ENCODE measurements at regions not wholly inside any gene's neighbourhood (a gene's known extent, or its start where the extent isn't known, plus 50 kb on each side); places are given as distances from the start of the nearest gene placed in this dataset.

DNA sequence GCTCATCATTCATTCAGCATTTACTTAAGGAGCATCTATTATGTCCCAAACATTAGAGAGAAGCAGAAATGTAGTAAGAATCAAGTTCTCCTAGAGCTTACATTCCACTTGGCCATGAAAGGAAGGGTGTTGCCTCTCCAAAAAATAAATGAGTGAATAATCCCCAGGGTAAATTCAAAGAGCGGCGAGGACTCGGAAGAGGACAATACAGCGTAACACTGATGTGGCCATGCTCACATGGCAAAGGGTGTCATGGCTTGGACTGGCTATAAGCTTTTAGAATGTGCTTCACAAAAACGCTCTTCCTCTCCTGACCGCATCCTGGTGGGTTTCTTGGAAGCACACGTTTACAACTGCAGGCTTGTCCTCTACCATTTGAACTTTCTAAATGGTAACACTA is 290.2 kb downstream of the IRS2 start:
- no peak overlapping the region for H3K27ac ChIP-seq (ENCODE audit: extremely low read depth, low read depth, low read length)
- H3K9me3 ChIP-seq (ENCODE audit: control insufficient read depth, insufficient read depth, low read depth, low read length): no peaks in the 10 kb centered on the region
- H3K4me1 ChIP-seq (ENCODE audit: control insufficient read depth, insufficient read depth, low read length): no peaks in the 10 kb centered on the region
- POLR2A ChIA-PET: no interaction called here
- no peak overlapping the region for H3K4me3 ChIP-seq (ENCODE audit: low read depth, low read length)
- TF ChIP-seq ZBTB1 (tag by site-specific recombination; IDR thresholded peaks at IDR 0.05) (no peak), ZNF169 (tag by site-specific recombination; IDR thresholded peaks at IDR 0.05) (no peak), ZNF600 (tag by site-specific recombination; IDR thresholded peaks at IDR 0.05) (no peak), ZNF391 (tag by site-specific recombination; IDR thresholded peaks at IDR 0.05; ENCODE audit: borderline replicate concordance, low read depth) (no peak), ZNF292 (tag by site-specific recombination; IDR thresholded peaks at IDR 0.05; ENCODE audit: borderline replicate concordance, low read depth) (no peak), HOXA7 (CRISPR knock-in tag; IDR thresholded peaks at IDR 0.05; ENCODE audit: borderline replicate concordance) (no peak), KLF8 (tag by site-specific recombination; IDR thresholded peaks at IDR 0.05) (no peak)
- H3K36me3 ChIP-seq (ENCODE audit: control insufficient read depth in 2 of 2, insufficient read depth in 1 of 2, low read length in 2 of 2): no peaks in the 10 kb centered on the region
- CTCF ChIA-PET: interaction anchor here (0.7 to 1.1 kb wide), 2 partner anchors 46 to 534 kb away, joined by 3 read pairs; no protein-coding TSS in a partner anchor

DNA sequence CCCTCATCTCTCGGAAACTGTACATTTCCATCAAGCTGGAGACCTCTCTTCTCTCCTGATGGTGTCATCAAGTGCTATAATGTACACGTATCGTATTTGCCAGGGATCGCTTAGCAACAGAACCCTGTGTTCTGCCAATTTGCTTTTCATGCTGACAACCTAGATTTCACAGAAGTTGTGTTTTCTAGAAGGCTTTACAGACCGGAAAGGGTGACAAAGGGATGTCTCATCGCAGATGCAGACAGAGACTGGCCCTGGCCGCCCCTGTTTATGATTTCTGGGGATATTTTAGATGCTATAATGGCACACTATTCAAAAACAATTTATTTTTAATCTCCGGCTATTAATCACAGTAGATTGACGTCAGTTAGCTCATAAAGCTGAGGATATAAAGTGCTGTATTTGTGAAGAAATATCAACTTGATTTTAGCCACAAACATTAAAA is 291.4 kb downstream of the IRS2 start:
- TF ChIP-seq ZNF629 (tag by site-specific recombination; IDR thresholded peaks at IDR 0.05) (no peak), ZNF555 (tag by site-specific recombination; conservative IDR thresholded peaks at IDR 0.05) (no peak), ZNF157 (tag by site-specific recombination; IDR thresholded peaks at IDR 0.05) (no peak), ZNF391 (tag by site-specific recombination; IDR thresholded peaks at IDR 0.05; ENCODE audit: borderline replicate concordance, low read depth) (no peak), ZNF529 (tag by site-specific recombination; IDR thresholded peaks at IDR 0.05; ENCODE audit: insufficient replicate concordance) (no peak), ZNF610 (tag by site-specific recombination; IDR thresholded peaks at IDR 0.05; ENCODE audit: borderline replicate concordance) (no peak)
- H3K4me3 ChIP-seq (ENCODE audit: low read depth, low read length): no peak overlapping the region

DNA sequence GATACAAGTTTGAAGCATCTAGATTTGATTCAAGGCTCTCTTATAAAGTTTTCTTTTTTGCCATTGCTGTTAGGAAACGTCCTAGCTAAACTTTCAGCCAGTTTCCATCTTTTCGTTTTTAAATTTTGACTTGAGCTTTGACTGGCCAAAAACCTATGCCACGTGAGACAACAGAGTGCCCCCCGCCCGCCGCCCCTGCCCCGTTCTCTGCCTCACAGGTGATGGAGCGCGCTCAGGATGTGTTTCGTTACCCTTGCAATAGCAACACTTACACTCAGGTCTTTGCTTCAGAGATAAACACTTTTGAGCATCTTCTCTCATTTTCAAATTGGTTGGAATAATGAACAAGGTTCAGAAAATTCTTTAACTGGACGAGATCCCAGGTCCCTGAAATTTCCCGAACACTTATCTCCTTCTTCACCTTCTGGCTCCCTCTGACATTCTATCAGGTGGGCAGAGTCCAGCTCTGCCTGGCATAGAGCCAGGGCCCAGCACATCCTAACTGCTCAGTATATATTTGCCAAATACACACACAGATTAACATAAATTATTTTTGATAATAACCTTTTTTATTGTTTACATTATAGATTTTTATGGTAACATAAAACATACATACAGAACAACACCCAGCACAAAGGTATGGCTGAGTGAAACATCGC is 301.1 kb downstream of the IRS2 start:
- no peaks in the 10 kb centered on the region for H3K9me3 ChIP-seq (ENCODE audit: control insufficient read depth, insufficient read depth, low read depth, low read length)
- no peaks in the 10 kb centered on the region for H3K4me1 ChIP-seq (ENCODE audit: control insufficient read depth, insufficient read depth, low read length)
- ChIA-PET POLR2A (no interaction called here), CTCF (no interaction called here)
- TF ChIP-seq ZNF112 (tag by site-specific recombination; IDR thresholded peaks at IDR 0.05) (no peak), ZNF138 (tag by site-specific recombination; IDR thresholded peaks at IDR 0.05; ENCODE audit: borderline replicate concordance) (no peak), IKZF3 (tag by site-specific recombination; IDR thresholded peaks at IDR 0.05) (no peak), ZNF37A (tag by site-specific recombination; IDR thresholded peaks at IDR 0.05) (no peak), ZNF707 (tag by site-specific recombination; IDR thresholded peaks at IDR 0.05) (no peak), ZNF791 (tag by site-specific recombination; IDR thresholded peaks at IDR 0.05) (no peak), ZSCAN16 (tag by site-specific recombination; IDR thresholded peaks at IDR 0.05) (no peak), ZNF610 (tag by site-specific recombination; IDR thresholded peaks at IDR 0.05; ENCODE audit: borderline replicate concordance) (no peak)
- TF ChIP-seq, protein P1, sequence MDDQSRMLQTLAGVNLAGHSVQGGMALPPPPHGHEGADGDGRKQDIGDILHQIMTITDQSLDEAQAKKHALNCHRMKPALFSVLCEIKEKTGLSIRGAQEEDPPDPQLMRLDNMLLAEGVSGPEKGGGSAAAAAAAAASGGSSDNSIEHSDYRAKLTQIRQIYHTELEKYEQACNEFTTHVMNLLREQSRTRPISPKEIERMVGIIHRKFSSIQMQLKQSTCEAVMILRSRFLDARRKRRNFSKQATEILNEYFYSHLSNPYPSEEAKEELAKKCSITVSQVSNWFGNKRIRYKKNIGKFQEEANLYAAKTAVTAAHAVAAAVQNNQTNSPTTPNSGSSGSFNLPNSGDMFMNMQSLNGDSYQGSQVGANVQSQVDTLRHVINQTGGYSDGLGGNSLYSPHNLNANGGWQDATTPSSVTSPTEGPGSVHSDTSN (CRISPR knock-in tag; IDR thresholded peaks at IDR 0.05): no peak
- TF ChIP-seq, protein P2, sequence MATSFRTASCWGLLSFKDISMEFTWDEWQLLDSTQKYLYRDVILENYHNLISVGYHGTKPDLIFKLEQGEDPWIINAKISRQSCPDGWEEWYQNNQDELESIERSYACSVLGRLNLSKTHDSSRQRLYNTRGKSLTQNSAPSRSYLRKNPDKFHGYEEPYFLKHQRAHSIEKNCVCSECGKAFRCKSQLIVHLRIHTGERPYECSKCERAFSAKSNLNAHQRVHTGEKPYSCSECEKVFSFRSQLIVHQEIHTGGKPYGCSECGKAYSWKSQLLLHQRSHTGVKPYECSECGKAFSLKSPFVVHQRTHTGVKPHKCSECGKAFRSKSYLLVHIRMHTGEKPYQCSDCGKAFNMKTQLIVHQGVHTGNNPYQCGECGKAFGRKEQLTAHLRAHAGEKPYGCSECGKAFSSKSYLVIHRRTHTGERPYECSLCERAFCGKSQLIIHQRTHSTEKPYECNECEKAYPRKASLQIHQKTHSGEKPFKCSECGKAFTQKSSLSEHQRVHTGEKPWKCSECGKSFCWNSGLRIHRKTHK (tag by site-specific recombination; IDR thresholded peaks at IDR 0.05): no peak
- TF ChIP-seq, protein P3, sequence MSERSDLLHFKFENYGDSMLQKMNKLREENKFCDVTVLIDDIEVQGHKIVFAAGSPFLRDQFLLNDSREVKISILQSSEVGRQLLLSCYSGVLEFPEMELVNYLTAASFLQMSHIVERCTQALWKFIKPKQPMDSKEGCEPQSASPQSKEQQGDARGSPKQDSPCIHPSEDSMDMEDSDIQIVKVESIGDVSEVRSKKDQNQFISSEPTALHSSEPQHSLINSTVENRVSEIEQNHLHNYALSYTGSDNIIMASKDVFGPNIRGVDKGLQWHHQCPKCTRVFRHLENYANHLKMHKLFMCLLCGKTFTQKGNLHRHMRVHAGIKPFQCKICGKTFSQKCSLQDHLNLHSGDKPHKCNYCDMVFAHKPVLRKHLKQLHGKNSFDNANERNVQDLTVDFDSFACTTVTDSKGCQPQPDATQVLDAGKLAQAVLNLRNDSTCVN (tag by site-specific recombination; optimal IDR thresholded peaks at IDR 0.05): no peak
- H3K4me3 ChIP-seq (ENCODE audit: low read depth, low read length): no peak overlapping the region
- no peaks in the 10 kb centered on the region for H3K36me3 ChIP-seq (ENCODE audit: control insufficient read depth in 2 of 2, insufficient read depth in 1 of 2, low read length in 2 of 2)
- H3K27ac ChIP-seq (ENCODE audit: extremely low read depth, low read depth, low read length): no peak overlapping the region

More for the DNA sequence above, 291.4 kb downstream of the IRS2 start:
- Histone ChIP-seq H3K4me1 (ENCODE audit: control insufficient read depth, insufficient read depth, low read length) (no peaks in the 10 kb centered on the region), H3K9me3 (ENCODE audit: control insufficient read depth, insufficient read depth, low read depth, low read length) (no peaks in the 10 kb centered on the region), H3K36me3 (ENCODE audit: control insufficient read depth in 2 of 2, insufficient read depth in 1 of 2, low read length in 2 of 2) (no peaks in the 10 kb centered on the region), H3K27ac (ENCODE audit: extremely low read depth, low read depth, low read length) (no peak overlapping the region)
- ChIA-PET POLR2A (no interaction called here), CTCF (no interaction called here)
